ENCODE measurements at regions not wholly inside any gene's neighbourhood (a gene's known extent, or its start where the extent isn't known, plus 50 kb on each side); places are given as distances from the start of the nearest gene placed in this dataset.
A peak's percentile ranks its signal among the peaks of the same experiment; 100 is the strongest.

- H3K4me3 ChIP-seq (ENCODE audit: low read depth, low read length): no peak overlapping the region
- TF ChIP-seq CTCF (IDR thresholded peaks at IDR 0.05; ENCODE audit: insufficient read depth, low read length): no peak
- peak; percentile 9 for DNase-seq (ENCODE audit: low read depth)
These were observed 161.0 kb upstream of the S100G start for GRCh38 chrX:16488959-16489358.

GRCh38 chrX:16491461-16491860, 158.5 kb upstream of the S100G start:
- no peak for DNase-seq (ENCODE audit: low read depth)
- H3K4me3 ChIP-seq (ENCODE audit: low read depth, low read length): no peak overlapping the region
- no peak for TF ChIP-seq CTCF (IDR thresholded peaks at IDR 0.05; ENCODE audit: insufficient read depth, low read length)

- no peak for DNase-seq (ENCODE audit: low read depth)
- no peak for TF ChIP-seq CTCF (IDR thresholded peaks at IDR 0.05; ENCODE audit: insufficient read depth, low read length)
- no peak overlapping the region for H3K4me3 ChIP-seq (ENCODE audit: low read depth, low read length)
These were observed 153.8 kb upstream of the S100G start for GRCh38 chrX:16496175-16496574.

DNA sequence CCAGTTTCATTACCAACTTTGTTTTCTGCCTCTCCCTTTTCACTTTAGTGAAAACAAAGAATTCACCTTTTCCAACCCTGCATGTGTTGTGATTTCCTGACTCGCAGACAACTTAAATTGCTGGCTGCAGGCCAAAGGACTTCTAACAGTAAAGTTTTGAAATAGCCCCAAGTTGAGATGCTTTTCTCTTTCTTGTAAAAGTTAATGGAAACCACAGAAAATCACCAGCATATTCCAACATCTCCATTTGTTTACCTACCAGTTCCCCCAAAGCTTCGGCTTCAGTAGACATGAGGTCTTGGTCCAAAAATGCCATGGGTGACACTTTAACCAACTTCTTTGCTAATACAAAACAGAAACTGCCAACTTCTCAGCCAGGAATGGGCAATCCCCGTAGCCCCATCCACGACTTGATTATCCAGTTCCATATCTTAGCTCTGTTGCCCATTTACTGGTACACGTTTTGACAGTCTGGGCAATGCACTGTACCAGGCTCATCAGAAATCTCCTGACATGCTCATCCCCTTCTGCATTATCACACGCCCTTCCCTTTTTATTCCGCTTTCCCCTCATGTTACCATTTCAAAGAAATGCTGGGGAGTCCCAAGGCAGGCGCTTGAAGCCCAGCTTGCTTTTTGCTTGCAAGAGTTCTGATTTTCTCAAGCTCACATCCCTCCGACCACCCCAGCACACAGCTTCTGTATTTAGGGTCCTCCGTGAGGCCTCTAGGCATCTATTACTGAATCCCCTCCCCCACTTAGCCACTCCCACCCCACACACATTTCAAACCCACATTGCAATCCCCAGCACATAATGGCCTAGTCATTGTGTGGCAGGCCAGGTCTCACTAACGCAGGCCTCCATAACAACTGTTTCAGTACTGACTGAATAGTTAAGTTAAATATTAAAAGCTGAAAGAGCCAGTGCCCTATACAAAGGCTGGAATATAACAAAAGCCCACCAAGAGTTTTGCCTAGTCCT, 137.9 kb upstream of the S100G start:
- no peak for TF ChIP-seq CTCF (IDR thresholded peaks at IDR 0.05; ENCODE audit: insufficient read depth, low read length)
- DNase-seq (ENCODE audit: low read depth): peak; percentile 25
- no peak overlapping the region for H3K4me3 ChIP-seq (ENCODE audit: low read depth, low read length)

GRCh38 chrX:16516232-16516876, 133.6 kb upstream of the S100G start:
- no peak for DNase-seq (ENCODE audit: low read depth)
- H3K4me3 ChIP-seq (ENCODE audit: low read depth, low read length): no peak overlapping the region
- TF ChIP-seq CTCF (IDR thresholded peaks at IDR 0.05; ENCODE audit: insufficient read depth, low read length): no peak

DNA sequence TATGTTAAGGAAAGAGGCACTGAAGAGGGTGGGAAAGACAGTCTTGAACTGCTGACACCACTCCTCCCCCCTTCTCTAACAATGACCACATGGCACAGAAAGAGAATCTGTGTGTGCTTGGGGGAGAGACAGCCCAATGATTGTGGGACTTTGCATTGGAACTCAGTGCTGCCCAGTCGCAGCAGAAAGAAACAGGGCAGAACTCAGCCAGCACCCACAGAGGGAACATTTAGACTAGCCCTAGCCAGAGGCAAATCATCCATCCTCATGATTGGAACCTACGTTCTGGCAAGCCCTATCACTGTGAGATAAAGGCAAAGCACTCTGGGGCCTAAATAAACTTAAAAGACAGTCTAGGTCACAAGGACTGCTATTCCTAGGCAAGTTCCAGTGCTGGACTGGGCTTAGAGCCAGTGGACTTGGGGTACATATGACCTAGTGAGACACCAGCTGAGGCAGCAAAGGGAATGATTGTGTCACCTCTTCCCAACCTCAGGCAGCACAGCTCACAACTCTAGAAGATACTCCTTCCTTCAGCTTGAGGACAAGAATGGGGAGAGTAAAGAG, 132.8 kb upstream of the S100G start:
- DNase-seq (ENCODE audit: low read depth): no peak
- TF ChIP-seq CTCF (IDR thresholded peaks at IDR 0.05; ENCODE audit: insufficient read depth, low read length): no peak
- no peak overlapping the region for H3K4me3 ChIP-seq (ENCODE audit: low read depth, low read length)

All from fibroblast of the aortic adventitia (primary cell).